HCT116 (cell line): ENCODE measurements at regions not wholly inside any gene's neighbourhood (a gene's known extent, or its start where the extent isn't known, plus 50 kb on each side); places are given as distances from the start of the nearest gene placed in this dataset.

Experiments used
- ATAC-seq: fragments of 200-7000 bp; cut with Tn5 transposase; 2 replicates; pipeline ENCODE4 v1.9.1; 2020; ENCODE audit warnings: mild to moderate bottlenecking, moderate library complexity
- BruUV-seq: library from RNA; stranded (reverse); fragments of 400-500 nt; replicated peaks from 2 replicates; lab custom pipeline; 2021; lab: Mats Ljungman, UMichigan
- CTCF ChIA-PET: fragments of 300-600 bp; sonication (Branson Sonifier 250); formaldehyde crosslinking; loops from one replicate; lab custom pipeline; 2021; ENCODE audit warnings: antibody characterized with exemption; lab: Charles Lee
- POLR2A ChIA-PET: fragments of 300-600, 350-600 bp; sonication (Branson Sonifier 250); formaldehyde crosslinking; loops from one replicate; lab custom pipeline; 2021; ENCODE audit warnings: antibody characterized with exemption; lab: Charles Lee
- RAD21 ChIA-PET, 2 experiments: fragments of 300-600 bp; sonication (Branson Sonifier 250); formaldehyde crosslinking; loops; one replicate each; lab custom pipeline; 2023; ENCODE audit warnings: low total read pairs in 2 of 2; ENCODE audit not compliant: uncharacterized antibody in 2 of 2, unreplicated experiment in 2 of 2, low non-redundant PET in 1 of 2; lab: Charles Lee
- DNase-seq: peaks from one replicate; pipeline ENCODE4 v3.0.0-alpha.2; 2010; ENCODE audit warnings: low read depth, low spot score
- H2AFZ ChIP-seq: fragments of 200-600 bp; shearing (Covaris generic), sonication (generic); 2 replicates; pipeline ENCODE4 v1.6.1; 2017; ENCODE audit warnings: low read depth, mixed run types, mixed read lengths, antibody characterized with exemption, low read length; ENCODE audit not compliant: poor library complexity, severe bottlenecking
- H3K27ac ChIP-seq: 2 replicates; pipeline ENCODE4 v1.5.1; 2012; ENCODE audit warnings: low read depth, low read length
- H3K27me3 ChIP-seq: fragments of 200-600 bp; sonication (generic); 2 replicates; pipeline ENCODE4 v1.6.1; 2016; ENCODE audit warnings: mixed run types, low read length, mixed read lengths; ENCODE audit not compliant: insufficient read depth
- H3K36me3 ChIP-seq, 2 experiments: fragments of 200-500 bp in 1 of 2; fragments of 200-600 bp in 1 of 2; sonication (Bioruptor generic) in 1 of 2; sonication (generic) in 1 of 2; 2 replicates each; pipeline versions ENCODE4 v1.5.1 to v1.6.1; 2014 to 2016; ENCODE audit warnings: low read length in 2 of 2, inconsistent platforms in 1 of 2, mixed read lengths in 1 of 2, mixed run types in 1 of 2; ENCODE audit not compliant: insufficient read depth in 2 of 2, control insufficient read depth in 1 of 2
- H3K4me1 ChIP-seq, 2 experiments: fragments of 200-600 bp in 1 of 2; sonication (generic) in 1 of 2; 2 replicates each; pipeline versions ENCODE4 v1.5.1 to v1.6.1; 2012 to 2017; ENCODE audit warnings: low read length in 2 of 2, inconsistent platforms in 1 of 2, mild to moderate bottlenecking in 1 of 2, mixed read lengths in 1 of 2, mixed run types in 1 of 2, moderate library complexity in 1 of 2; ENCODE audit not compliant: insufficient read depth in 2 of 2, control insufficient read depth in 1 of 2
- H3K4me2 ChIP-seq: fragments of 200-600 bp; sonication (generic); 2 replicates; pipeline ENCODE4 v1.6.1; 2017; ENCODE audit warnings: mixed run types, low read length, mixed read lengths
- H3K4me3 ChIP-seq, 2 experiments: fragments of 200-600 bp in 1 of 2; sonication (generic) in 1 of 2; replicated peaks in 1 of 2; 2 replicates each; pipeline ENCODE4 v1.5.1; 2011 to 2016; ENCODE audit warnings: low read length in 2 of 2, control low read depth in 1 of 2, low read depth in 1 of 2, mild to moderate bottlenecking in 1 of 2, mixed read lengths in 1 of 2, mixed run types in 1 of 2
- H3K79me2 ChIP-seq: fragments of 200-600 bp; sonication (generic); 2 replicates; pipeline ENCODE4 v1.6.1; 2017; ENCODE audit warnings: mild to moderate bottlenecking, mixed run types, low read length, moderate library complexity, mixed read lengths; ENCODE audit not compliant: insufficient read depth
- H3K9ac ChIP-seq: fragments of 200-600 bp; sonication (generic); 2 replicates; pipeline ENCODE4 v1.6.1; 2016; ENCODE audit warnings: low read length, mixed read lengths
- H3K9me2 ChIP-seq: fragments of 200-600 bp; sonication (generic), shearing (Covaris generic); 2 replicates; pipeline ENCODE4 v1.6.1; 2017; ENCODE audit warnings: mixed run types, mild to moderate bottlenecking, moderate library complexity; ENCODE audit not compliant: insufficient read depth
- H3K9me3 ChIP-seq, 2 experiments: fragments of 200-500 bp in 1 of 2; fragments of 200-600 bp in 1 of 2; sonication (Bioruptor generic) in 1 of 2; sonication (generic) in 1 of 2; 2 replicates each; pipeline ENCODE4 v1.6.1; 2014 to 2017; ENCODE audit warnings: low read length in 2 of 2, mixed read lengths in 2 of 2, inconsistent platforms in 1 of 2, low read depth in 1 of 2, mild to moderate bottlenecking in 1 of 2, mixed run types in 1 of 2, moderate library complexity in 1 of 2; ENCODE audit not compliant: control insufficient read depth in 1 of 2, insufficient read depth in 1 of 2
- H4K20me1 ChIP-seq: fragments of 200-600 bp; sonication (generic), shearing (Covaris generic); 2 replicates; pipeline ENCODE4 v1.6.1; 2017; ENCODE audit warnings: mixed run types, mild to moderate bottlenecking, moderate library complexity; ENCODE audit not compliant: insufficient read depth
- ATF3 ChIP-seq: IDR thresholded peaks from 2 replicates; pipeline ENCODE4 v1.6.1; 2012
- CBX3 ChIP-seq: IDR thresholded peaks from 2 replicates; pipeline ENCODE4 v1.6.1; 2012; ENCODE audit warnings: low read depth
- CEBPB ChIP-seq: IDR thresholded peaks from 2 replicates; pipeline ENCODE4 v1.6.1; 2012; ENCODE audit warnings: low read depth
- ELF1 ChIP-seq: IDR thresholded peaks from 2 replicates; pipeline ENCODE4 v1.6.1; 2012; ENCODE audit warnings: low read depth, borderline replicate concordance
- EZH2 ChIP-seq: fragments of 200-600 bp; sonication (generic); IDR thresholded peaks from 2 replicates; pipeline ENCODE4 v1.6.1; 2017; ENCODE audit warnings: antibody characterized with exemption, mixed run types
- EZH2phosphoT487 ChIP-seq: fragments of 200-600 bp; IDR thresholded peaks from 2 replicates; pipeline ENCODE4 v1.6.1; 2018; ENCODE audit warnings: antibody characterized with exemption, borderline replicate concordance
- POLR2AphosphoS5 ChIP-seq: IDR thresholded peaks from 2 replicates; pipeline ENCODE4 v1.6.1; 2011; ENCODE audit warnings: mild to moderate bottlenecking, low read depth, low read length, moderate library complexity
- REST ChIP-seq: IDR thresholded peaks from 2 replicates; pipeline ENCODE4 v1.6.1; 2012; ENCODE audit warnings: low read depth
- SIN3A ChIP-seq: IDR thresholded peaks from 2 replicates; pipeline ENCODE4 v1.6.1; 2012; ENCODE audit warnings: low read depth
- SP1 ChIP-seq: IDR thresholded peaks from 2 replicates; pipeline ENCODE4 v1.6.1; 2012; ENCODE audit warnings: low read depth
- SRF ChIP-seq: IDR thresholded peaks from 2 replicates; pipeline ENCODE4 v1.6.1; 2012; ENCODE audit warnings: low read depth
- TCF7L2 ChIP-seq: IDR thresholded peaks from 2 replicates; pipeline ENCODE4 v1.7.0; 2011; ENCODE audit warnings: borderline replicate concordance, inconsistent platforms; ENCODE audit not compliant: insufficient read depth, insufficient read length; ENCODE audit errors: extremely low read depth
- ZBTB33 ChIP-seq: IDR thresholded peaks from 2 replicates; pipeline ENCODE4 v1.6.1; 2011; ENCODE audit warnings: mild to moderate bottlenecking, low read length, moderate library complexity; ENCODE audit not compliant: insufficient replicate concordance; ENCODE audit errors: extremely low read depth
- ZFX ChIP-seq: fragments of 450-650 bp; IDR thresholded peaks from 2 replicates; pipeline ENCODE4 v1.6.1; 2017
- intact Hi-C: fragments of 100-400 bp; cut with micrococcal nuclease; formaldehyde crosslinking; loops from 2 replicates; pipeline ENCODE4 v1.10.0; 2022
- TF ChIP-seq, protein P1 (sequence below), 3 experiments: fragments of 200-600 bp in 1 of 3; sonication (generic) in 1 of 3; IDR thresholded peaks in 2 of 3; conservative IDR thresholded peaks in 1 of 3; 2 replicates each; pipeline ENCODE4 v1.5.1; 2012 to 2017; ENCODE audit warnings: low read depth in 2 of 3, low read length in 2 of 3, antibody characterized with exemption in 1 of 3, borderline replicate concordance in 1 of 3, control low read depth in 1 of 3, mild to moderate bottlenecking in 1 of 3, mixed read lengths in 1 of 3, mixed run types in 1 of 3, moderate library complexity in 1 of 3; ENCODE audit not compliant: insufficient read depth in 1 of 3

GRCh38 chrX:25287521-25287920 is 271.8 kb upstream of the ARX start:
- Histone ChIP-seq H2AFZ (no peak overlapping the region), H3K9me3 (no peaks in the 10 kb centered on the region), H3K27me3 (no peaks in the 10 kb centered on the region), H3K36me3 (no peaks in the 10 kb centered on the region), H3K9me2 (no peaks in the 10 kb centered on the region), H4K20me1 (no peaks in the 10 kb centered on the region), H3K79me2 (no peaks in the 10 kb centered on the region)
- no peak for ATAC-seq
- intact Hi-C loops, result no loop called here
- no peak for DNase-seq
- RAD21 ChIA-PET, result no interaction called here
- POLR2A ChIA-PET, result no interaction called here
- no peak for TF ChIP-seq EZH2
- no peak for TF ChIP-seq TCF7L2
- no peak for TF ChIP-seq SRF
- no peak for TF ChIP-seq SP1
- TF ChIP-seq ZFX, result no peak
- no peak for TF ChIP-seq ELF1
- TF ChIP-seq, protein P1, sequence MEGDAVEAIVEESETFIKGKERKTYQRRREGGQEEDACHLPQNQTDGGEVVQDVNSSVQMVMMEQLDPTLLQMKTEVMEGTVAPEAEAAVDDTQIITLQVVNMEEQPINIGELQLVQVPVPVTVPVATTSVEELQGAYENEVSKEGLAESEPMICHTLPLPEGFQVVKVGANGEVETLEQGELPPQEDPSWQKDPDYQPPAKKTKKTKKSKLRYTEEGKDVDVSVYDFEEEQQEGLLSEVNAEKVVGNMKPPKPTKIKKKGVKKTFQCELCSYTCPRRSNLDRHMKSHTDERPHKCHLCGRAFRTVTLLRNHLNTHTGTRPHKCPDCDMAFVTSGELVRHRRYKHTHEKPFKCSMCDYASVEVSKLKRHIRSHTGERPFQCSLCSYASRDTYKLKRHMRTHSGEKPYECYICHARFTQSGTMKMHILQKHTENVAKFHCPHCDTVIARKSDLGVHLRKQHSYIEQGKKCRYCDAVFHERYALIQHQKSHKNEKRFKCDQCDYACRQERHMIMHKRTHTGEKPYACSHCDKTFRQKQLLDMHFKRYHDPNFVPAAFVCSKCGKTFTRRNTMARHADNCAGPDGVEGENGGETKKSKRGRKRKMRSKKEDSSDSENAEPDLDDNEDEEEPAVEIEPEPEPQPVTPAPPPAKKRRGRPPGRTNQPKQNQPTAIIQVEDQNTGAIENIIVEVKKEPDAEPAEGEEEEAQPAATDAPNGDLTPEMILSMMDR (IDR thresholded peaks at IDR 0.05 in 2 of 3, conservative IDR thresholded peaks at IDR 0.05 in 1 of 3; ENCODE audit: borderline replicate concordance in 1 of 3, insufficient read depth in 1 of 3, low read depth in 2 of 3, low read length in 2 of 3), result no peak
- TF ChIP-seq CBX3, result no peak
- no peak for TF ChIP-seq CEBPB
- TF ChIP-seq POLR2AphosphoS5, result no peak
- no peak for TF ChIP-seq ATF3
- no peak for TF ChIP-seq EZH2phosphoT487
- no peak for TF ChIP-seq REST
- TF ChIP-seq SIN3A, result no peak
- TF ChIP-seq ZBTB33, result no peak
- TF ChIP-seq, all 23 proteins: peak for 0
- no TSS peak for BruUV-seq
- H3K4me1 ChIP-seq, result no peaks in the 10 kb centered on the region
- no peak overlapping the region for H3K9ac ChIP-seq
- no peak overlapping the region for H3K4me3 ChIP-seq
- H3K27ac ChIP-seq, result no peak overlapping the region
- CTCF ChIA-PET, result no interaction called here
- H3K4me2 ChIP-seq, result no peak overlapping the region
